PFSK-1 (cell line): ENCODE measurements at regions not wholly inside any gene's neighbourhood (a gene's known extent, or its start where the extent isn't known, plus 50 kb on each side); places are given as distances from the start of the nearest gene placed in this dataset.

Experiments used
- POLR2AphosphoS5 ChIP-seq: IDR thresholded peaks from 2 replicates; pipeline ENCODE4 v1.6.1; 2012; ENCODE audit warnings: low read depth, mild to moderate bottlenecking, control low read depth, low read length, moderate library complexity
- SIN3A ChIP-seq: IDR thresholded peaks from 2 replicates; pipeline ENCODE4 v1.6.1; 2012; ENCODE audit warnings: mild to moderate bottlenecking, low read length, moderate library complexity, borderline replicate concordance; ENCODE audit not compliant: insufficient read depth
- TF ChIP-seq, protein P1 (sequence below), 2 experiments: IDR thresholded peaks; 2 replicates each; pipeline versions ENCODE4 v1.6.1 to v1.8.0; 2011 to 2012; ENCODE audit warnings: low read depth in 2 of 2, low read length in 2 of 2, control low read depth in 1 of 2, inconsistent platforms in 1 of 2, mild to moderate bottlenecking in 1 of 2, moderate library complexity in 1 of 2; ENCODE audit not compliant: insufficient read depth in 1 of 2

DNA sequence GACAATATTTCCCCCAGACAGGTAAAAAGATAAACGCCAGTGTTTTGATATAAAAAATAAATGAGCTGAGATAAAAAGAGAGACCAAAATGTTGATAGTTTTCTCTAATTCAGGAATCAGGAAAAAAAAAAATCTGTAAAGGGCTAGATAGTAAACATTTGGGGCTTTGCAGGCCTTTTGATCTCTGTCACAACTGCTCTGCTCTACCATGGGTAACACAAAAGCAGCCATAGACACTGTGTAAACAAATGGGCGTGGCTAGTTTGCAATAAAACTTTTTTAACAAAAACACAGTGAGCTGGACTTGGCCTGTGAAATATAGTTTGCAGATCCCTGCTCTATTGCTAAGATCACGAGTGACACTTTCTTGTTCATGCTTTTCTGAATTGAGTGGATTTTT is 219.1 kb upstream of the STXBP5 start:
- TF ChIP-seq, protein P1, sequence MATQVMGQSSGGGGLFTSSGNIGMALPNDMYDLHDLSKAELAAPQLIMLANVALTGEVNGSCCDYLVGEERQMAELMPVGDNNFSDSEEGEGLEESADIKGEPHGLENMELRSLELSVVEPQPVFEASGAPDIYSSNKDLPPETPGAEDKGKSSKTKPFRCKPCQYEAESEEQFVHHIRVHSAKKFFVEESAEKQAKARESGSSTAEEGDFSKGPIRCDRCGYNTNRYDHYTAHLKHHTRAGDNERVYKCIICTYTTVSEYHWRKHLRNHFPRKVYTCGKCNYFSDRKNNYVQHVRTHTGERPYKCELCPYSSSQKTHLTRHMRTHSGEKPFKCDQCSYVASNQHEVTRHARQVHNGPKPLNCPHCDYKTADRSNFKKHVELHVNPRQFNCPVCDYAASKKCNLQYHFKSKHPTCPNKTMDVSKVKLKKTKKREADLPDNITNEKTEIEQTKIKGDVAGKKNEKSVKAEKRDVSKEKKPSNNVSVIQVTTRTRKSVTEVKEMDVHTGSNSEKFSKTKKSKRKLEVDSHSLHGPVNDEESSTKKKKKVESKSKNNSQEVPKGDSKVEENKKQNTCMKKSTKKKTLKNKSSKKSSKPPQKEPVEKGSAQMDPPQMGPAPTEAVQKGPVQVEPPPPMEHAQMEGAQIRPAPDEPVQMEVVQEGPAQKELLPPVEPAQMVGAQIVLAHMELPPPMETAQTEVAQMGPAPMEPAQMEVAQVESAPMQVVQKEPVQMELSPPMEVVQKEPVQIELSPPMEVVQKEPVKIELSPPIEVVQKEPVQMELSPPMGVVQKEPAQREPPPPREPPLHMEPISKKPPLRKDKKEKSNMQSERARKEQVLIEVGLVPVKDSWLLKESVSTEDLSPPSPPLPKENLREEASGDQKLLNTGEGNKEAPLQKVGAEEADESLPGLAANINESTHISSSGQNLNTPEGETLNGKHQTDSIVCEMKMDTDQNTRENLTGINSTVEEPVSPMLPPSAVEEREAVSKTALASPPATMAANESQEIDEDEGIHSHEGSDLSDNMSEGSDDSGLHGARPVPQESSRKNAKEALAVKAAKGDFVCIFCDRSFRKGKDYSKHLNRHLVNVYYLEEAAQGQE (IDR thresholded peaks at IDR 0.05; ENCODE audit: insufficient read depth in 1 of 2, low read depth in 2 of 2, low read length in 2 of 2): no peak
- TF ChIP-seq SIN3A (no peak), POLR2AphosphoS5 (no peak)
